Ovary (tissue), 7 donors: ENCODE measurements at regions not wholly inside any gene's neighbourhood (a gene's known extent, or its start where the extent isn't known, plus 50 kb on each side); places are given as distances from the start of the nearest gene placed in this dataset.

Experiments used
- DNase-seq, 5 donors: peaks; one replicate each; pipeline ENCODE4 v3.0.0-alpha.2; 2019 to 2020
- H3K27ac ChIP-seq, 2 donors: fragments of 200-600 bp; one replicate each; pipeline versions ENCODE4 v1.5.1 to v1.8.0; 2019 to 2022
- H3K27me3 ChIP-seq: fragments of 200-600 bp; one replicate; pipeline ENCODE4 v1.8.0; 2022
- H3K36me3 ChIP-seq: fragments of 200-600 bp; sonication (generic); one replicate; pipeline ENCODE4 v1.5.1; 2019
- H3K4me1 ChIP-seq: one replicate; pipeline ENCODE4 v1.8.1; 2013; ENCODE audit warnings: mild to moderate bottlenecking, moderate library complexity; ENCODE audit not compliant: insufficient read depth
- H3K4me3 ChIP-seq: fragments of 200-600 bp; sonication (generic); one replicate; pipeline ENCODE4 v1.5.1; 2017
- H3K9me3 ChIP-seq, 2 donors: fragments of 200-600 bp in 1 of 2; sonication (generic) in 1 of 2; one replicate each; pipeline versions ENCODE4 v1.5.1 to v1.8.1; 2013 to 2019; ENCODE audit warnings: mild to moderate bottlenecking in 1 of 2, moderate library complexity in 1 of 2
- CTCF ChIP-seq, 3 donors: fragments of 450-650 bp in 2 of 3; fragments of 200-600 bp in 1 of 3; IDR thresholded peaks; one replicate each; pipeline versions ENCODE4 v1.5.1 to v1.8.0; 2016 to 2022; ENCODE audit warnings: antibody characterized with exemption in 3 of 3, mild to moderate bottlenecking in 1 of 3
- EP300 ChIP-seq: sonication (generic); formaldehyde crosslinking; IDR thresholded peaks from one replicate; pipeline ENCODE4 v1.6.1; 2017; ENCODE audit warnings: antibody characterized with exemption
- POLR2A ChIP-seq: fragments of 450-650 bp; IDR thresholded peaks from one replicate; pipeline ENCODE4 v1.6.1; 2017; ENCODE audit warnings: antibody characterized with exemption, mild to moderate bottlenecking, moderate library complexity
- WGBS, 3 donors: extraction: QIAGEN DNeasy Blood & Tissue Kit in 1 of 3; methylation state at CpG; one replicate each; pipeline versions ENCODE4 v1.1.5 to v1.1.7; 2013 to 2017; 5-methylcytosine and 5-hydroxymethylcytosine counted together
- intact Hi-C, 4 donors: fragments of 100-400 bp; cut with DNase I; formaldehyde crosslinking; loops; one replicate each; pipeline versions ENCODE4 v1.11.0 to v1.15.1; 2022 to 2023
- donor health status: DM: no; HTN: no; CAD: no; lungs with moderate emphysema.
- donor health status: DM: no; HTN: no; CAD: no.
- donor health status: Bipolar disorder and iron deficiency.
- donor health status: DM: no; HTN: no; CAD: no.
- donor health status: DM: yes; HTN: yes; CAD: no.

GRCh38 chr5:138663009-138663408, 87.8 kb upstream of the HSPA9 start:
- Histone ChIP-seq H3K9me3 (no peaks in the 10 kb centered on the region), H3K27ac (no peak overlapping the region), H3K4me1 (no peaks in the 10 kb centered on the region), H3K4me3 (no peak overlapping the region), H3K27me3 (no peaks in the 10 kb centered on the region), H3K36me3 (no peaks in the 10 kb centered on the region)
- intact Hi-C loops = no loop called here
- no peak for DNase-seq
- whole genome bisulfite sequencing, 3 donors = 75 to 85% (median 82%) methylated on average over 5 of the region's 5 CpGs
- TF ChIP-seq EP300 (no peak), POLR2A (no peak), CTCF (IDR thresholded peaks at IDR 0.05) (no peak)

- no peak overlapping the region for H3K4me3 ChIP-seq
- TF ChIP-seq POLR2A = no peak
- TF ChIP-seq CTCF (IDR thresholded peaks at IDR 0.05) = no peak
- no peak for TF ChIP-seq EP300
- H3K27me3 ChIP-seq = no peaks in the 10 kb centered on the region
- intact Hi-C loops = no loop called here
- DNase-seq = no peak
- no peaks in the 10 kb centered on the region for H3K4me1 ChIP-seq
- no peaks in the 10 kb centered on the region for H3K9me3 ChIP-seq
- WGBS, 3 donors = 85 to 88% (median 86%) methylated on average over 6 of the region's 6 CpGs
- no peaks in the 10 kb centered on the region for H3K36me3 ChIP-seq
- no peak overlapping the region for H3K27ac ChIP-seq
These were observed 87.4 kb upstream of the HSPA9 start for GRCh38 chr5:138662599-138662998.

GRCh38 chr5:138661991-138662434, 86.8 kb upstream of the HSPA9 start:
- Histone ChIP-seq H3K4me3 (no peak overlapping the region), H3K36me3 (no peaks in the 10 kb centered on the region), H3K27ac (no peak overlapping the region), H3K27me3 (no peaks in the 10 kb centered on the region), H3K9me3 (no peaks in the 10 kb centered on the region), H3K4me1 (no peaks in the 10 kb centered on the region)
- 34 to 44% (median 40%) methylated on average over 5 of the region's 5 CpGs for WGBS, 3 donors
- TF ChIP-seq EP300 (no peak), POLR2A (no peak), CTCF (IDR thresholded peaks at IDR 0.05) (no peak)
- DNase-seq = no peak
- intact Hi-C loops = no loop called here

- H3K27me3 ChIP-seq = no peaks in the 10 kb centered on the region
- no peak overlapping the region for H3K4me3 ChIP-seq
- WGBS, 3 donors = 87 to 89% (median 88%) methylated on average over 12 to 19 of the region's 19 CpGs
- TF ChIP-seq POLR2A (no peak), CTCF (IDR thresholded peaks at IDR 0.05) (no peak), EP300 (no peak)
- H3K9me3 ChIP-seq = no peaks in the 10 kb centered on the region
- no peaks in the 10 kb centered on the region for H3K4me1 ChIP-seq
- H3K27ac ChIP-seq = no peak overlapping the region
- DNase-seq = no peak
- H3K36me3 ChIP-seq = no peaks in the 10 kb centered on the region
- intact Hi-C loops = no loop called here
These were observed 86.2 kb upstream of the HSPA9 start for GRCh38 chr5:138661291-138661960.
